Sigmoid colon (tissue), 4 donors: ENCODE measurements at regions not wholly inside any gene's neighbourhood (a gene's known extent, or its start where the extent isn't known, plus 50 kb on each side); places are given as distances from the start of the nearest gene placed in this dataset.

Experiments used
- POLR2A ChIP-seq, 2 donors: fragments of 450-650 bp; IDR thresholded peaks; one replicate each; pipeline ENCODE4 v1.6.1; 2016; ENCODE audit warnings: antibody characterized with exemption in 2 of 2, mild to moderate bottlenecking in 2 of 2, moderate library complexity in 2 of 2
- POLR2AphosphoS5 ChIP-seq, 4 donors: sonication (generic); formaldehyde crosslinking; IDR thresholded peaks; one replicate each; pipeline ENCODE4 v1.6.1; 2017; ENCODE audit warnings: antibody characterized with exemption in 4 of 4
- TF ChIP-seq, protein P1 (sequence below), 4 experiments: fragments of 450-650 bp in 3 of 4; fragments of 200-600 bp in 1 of 4; IDR thresholded peaks; one replicate each; pipeline ENCODE4 v1.5.1; 2016 to 2019; ENCODE audit warnings: antibody characterized with exemption in 4 of 4, mild to moderate bottlenecking in 3 of 4, moderate library complexity in 2 of 4

DNA sequence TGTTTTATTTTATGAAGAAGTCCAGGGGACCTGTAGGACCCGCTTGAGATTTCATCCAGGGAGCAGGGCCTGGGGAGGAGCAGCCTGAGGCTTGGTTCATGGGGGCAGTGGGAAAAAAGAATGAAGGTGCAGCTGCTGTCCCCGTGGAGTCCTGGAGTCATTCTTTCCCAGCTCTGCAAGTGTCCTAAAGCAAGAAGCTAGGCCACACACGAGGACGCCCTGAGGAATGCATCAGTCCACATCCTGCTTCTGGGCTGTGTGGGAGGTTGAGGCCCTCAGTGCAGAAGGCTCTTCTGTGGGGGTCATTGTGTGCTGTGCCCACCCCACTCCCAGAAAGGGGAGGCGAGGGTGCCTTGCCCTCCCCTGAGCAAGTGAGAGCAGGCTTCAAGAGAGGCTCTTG, 179.9 kb upstream of the HS6ST1 start:
- TF ChIP-seq, protein P1, sequence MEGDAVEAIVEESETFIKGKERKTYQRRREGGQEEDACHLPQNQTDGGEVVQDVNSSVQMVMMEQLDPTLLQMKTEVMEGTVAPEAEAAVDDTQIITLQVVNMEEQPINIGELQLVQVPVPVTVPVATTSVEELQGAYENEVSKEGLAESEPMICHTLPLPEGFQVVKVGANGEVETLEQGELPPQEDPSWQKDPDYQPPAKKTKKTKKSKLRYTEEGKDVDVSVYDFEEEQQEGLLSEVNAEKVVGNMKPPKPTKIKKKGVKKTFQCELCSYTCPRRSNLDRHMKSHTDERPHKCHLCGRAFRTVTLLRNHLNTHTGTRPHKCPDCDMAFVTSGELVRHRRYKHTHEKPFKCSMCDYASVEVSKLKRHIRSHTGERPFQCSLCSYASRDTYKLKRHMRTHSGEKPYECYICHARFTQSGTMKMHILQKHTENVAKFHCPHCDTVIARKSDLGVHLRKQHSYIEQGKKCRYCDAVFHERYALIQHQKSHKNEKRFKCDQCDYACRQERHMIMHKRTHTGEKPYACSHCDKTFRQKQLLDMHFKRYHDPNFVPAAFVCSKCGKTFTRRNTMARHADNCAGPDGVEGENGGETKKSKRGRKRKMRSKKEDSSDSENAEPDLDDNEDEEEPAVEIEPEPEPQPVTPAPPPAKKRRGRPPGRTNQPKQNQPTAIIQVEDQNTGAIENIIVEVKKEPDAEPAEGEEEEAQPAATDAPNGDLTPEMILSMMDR (IDR thresholded peaks at IDR 0.05): no peak
- TF ChIP-seq POLR2AphosphoS5 (IDR thresholded peaks at IDR 0.05): no peak
- TF ChIP-seq POLR2A (IDR thresholded peaks at IDR 0.05): no peak
